ENCODE measurements at regions not wholly inside any gene's neighbourhood (a gene's known extent, or its start where the extent isn't known, plus 50 kb on each side); places are given as distances from the start of the nearest gene placed in this dataset.

GRCh38 chr10:33482486-33482885 is 148.0 kb upstream of the NRP1 start:
- no peak for TF ChIP-seq CTCF (IDR thresholded peaks at IDR 0.05)
- no peak for TF ChIP-seq POLR2A (IDR thresholded peaks at IDR 0.05)

Data from uterus (tissue), 2 donors.